Right lobe of liver (tissue), 4 donors: ENCODE measurements at regions not wholly inside any gene's neighbourhood (a gene's known extent, or its start where the extent isn't known, plus 50 kb on each side); places are given as distances from the start of the nearest gene placed in this dataset.
"Not testable (repeated sequence)": the region's sequence is repeated elsewhere in the genome, so short reads cannot be mapped to it uniquely, and the experiment has no call there.

Experiments used
- POLR2A ChIP-seq: fragments of 450-650 bp; IDR thresholded peaks from one replicate; pipeline ENCODE4 v1.6.1; 2017; ENCODE audit warnings: antibody characterized with exemption, mild to moderate bottlenecking
- TF ChIP-seq, protein P1 (sequence below), 4 donors: fragments of 200-600 bp in 3 of 4; fragments of 450-650 bp in 1 of 4; IDR thresholded peaks; one replicate each; pipeline versions ENCODE4 v1.5.1 to v1.8.0; 2016 to 2022; ENCODE audit warnings: antibody characterized with exemption in 4 of 4, mild to moderate bottlenecking in 2 of 4
- donor health status: DM: no; HTN: no; CAD: no.
- donor health status: DM: no; HTN: no; CAD: no.
- donor health status: DM: no; HTN: yes; CAD: no.

GRCh38 chr10:76815505-76815904, 822.1 kb downstream of the KCNMA1 start:
- TF ChIP-seq, protein P1, sequence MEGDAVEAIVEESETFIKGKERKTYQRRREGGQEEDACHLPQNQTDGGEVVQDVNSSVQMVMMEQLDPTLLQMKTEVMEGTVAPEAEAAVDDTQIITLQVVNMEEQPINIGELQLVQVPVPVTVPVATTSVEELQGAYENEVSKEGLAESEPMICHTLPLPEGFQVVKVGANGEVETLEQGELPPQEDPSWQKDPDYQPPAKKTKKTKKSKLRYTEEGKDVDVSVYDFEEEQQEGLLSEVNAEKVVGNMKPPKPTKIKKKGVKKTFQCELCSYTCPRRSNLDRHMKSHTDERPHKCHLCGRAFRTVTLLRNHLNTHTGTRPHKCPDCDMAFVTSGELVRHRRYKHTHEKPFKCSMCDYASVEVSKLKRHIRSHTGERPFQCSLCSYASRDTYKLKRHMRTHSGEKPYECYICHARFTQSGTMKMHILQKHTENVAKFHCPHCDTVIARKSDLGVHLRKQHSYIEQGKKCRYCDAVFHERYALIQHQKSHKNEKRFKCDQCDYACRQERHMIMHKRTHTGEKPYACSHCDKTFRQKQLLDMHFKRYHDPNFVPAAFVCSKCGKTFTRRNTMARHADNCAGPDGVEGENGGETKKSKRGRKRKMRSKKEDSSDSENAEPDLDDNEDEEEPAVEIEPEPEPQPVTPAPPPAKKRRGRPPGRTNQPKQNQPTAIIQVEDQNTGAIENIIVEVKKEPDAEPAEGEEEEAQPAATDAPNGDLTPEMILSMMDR (IDR thresholded peaks at IDR 0.05) = not testable (repeated sequence)
- not testable (repeated sequence) for TF ChIP-seq POLR2A
